Stimulated activated CD8-positive, alpha-beta memory T cell treated with anti-CD3 and anti-CD28 coated beads, Interleukin-15, amount 100 ng/mL, for 48 hours (primary cell): ENCODE measurements at regions not wholly inside any gene's neighbourhood (a gene's known extent, or its start where the extent isn't known, plus 50 kb on each side); places are given as distances from the start of the nearest gene placed in this dataset.
A peak's percentile ranks its signal among the peaks of the same experiment; 100 is the strongest.

ENCODE experiments used
- DNase-seq, 2 donors: peaks; one replicate each; pipeline ENCODE4 v3.0.0-alpha.2; 2020; ENCODE audit warnings: low read depth in 2 of 2

- no peak for DNase-seq
These were observed 341.8 kb downstream of the MAN2A1 start for GRCh38 chr5:110031402-110032140.

- DNase-seq: no peak
These were observed 342.6 kb downstream of the MAN2A1 start for GRCh38 chr5:110032376-110032775.

- no peak for DNase-seq
These were observed 344.4 kb downstream of the MAN2A1 start for GRCh38 chr5:110034056-110034600.

- DNase-seq: no peak
These were observed 348.7 kb downstream of the MAN2A1 start for GRCh38 chr5:110038297-110038997.

GRCh38 chr5:110040178-110040577 is 350.5 kb downstream of the MAN2A1 start:
- no peak for DNase-seq

- DNase-seq: no peak
These were observed 353.3 kb downstream of the MAN2A1 start for GRCh38 chr5:110043025-110043424.

GRCh38 chr5:110045158-110045557 is 355.4 kb downstream of the MAN2A1 start:
- no peak for DNase-seq

GRCh38 chr5:110048491-110048890 is 358.8 kb downstream of the MAN2A1 start:
- DNase-seq: no peak

GRCh38 chr5:110049816-110050215 is 360.1 kb downstream of the MAN2A1 start:
- no peak for DNase-seq

- no peak for DNase-seq
These were observed 361.1 kb downstream of the MAN2A1 start for GRCh38 chr5:110050640-110051345.

- no peak for DNase-seq
These were observed 363.5 kb downstream of the MAN2A1 start for GRCh38 chr5:110053205-110053604.

GRCh38 chr5:110053824-110054223 is 364.1 kb downstream of the MAN2A1 start:
- DNase-seq: no peak

GRCh38 chr5:110054240-110054639 is 364.5 kb downstream of the MAN2A1 start:
- peak; percentile 12 to 27 for DNase-seq

GRCh38 chr5:110055302-110055701 is 365.6 kb downstream of the MAN2A1 start:
- no peak for DNase-seq

GRCh38 chr5:110056580-110057114 is 366.9 kb downstream of the MAN2A1 start:
- DNase-seq: no peak

GRCh38 chr5:110058175-110058574 is 368.4 kb downstream of the MAN2A1 start:
- DNase-seq: no peak

- no peak for DNase-seq
These were observed 372.5 kb downstream of the MAN2A1 start for GRCh38 chr5:110062246-110062645.

- DNase-seq: no peak
These were observed 374.2 kb downstream of the MAN2A1 start for GRCh38 chr5:110063640-110064602.

GRCh38 chr5:110064603-110065268 is 375.0 kb downstream of the MAN2A1 start:
- DNase-seq: no peak

GRCh38 chr5:110070836-110071235 is 381.1 kb downstream of the MAN2A1 start:
- DNase-seq: no peak
